ENCODE measurements at regions not wholly inside any gene's neighbourhood (a gene's known extent, or its start where the extent isn't known, plus 50 kb on each side); places are given as distances from the start of the nearest gene placed in this dataset.

DNA sequence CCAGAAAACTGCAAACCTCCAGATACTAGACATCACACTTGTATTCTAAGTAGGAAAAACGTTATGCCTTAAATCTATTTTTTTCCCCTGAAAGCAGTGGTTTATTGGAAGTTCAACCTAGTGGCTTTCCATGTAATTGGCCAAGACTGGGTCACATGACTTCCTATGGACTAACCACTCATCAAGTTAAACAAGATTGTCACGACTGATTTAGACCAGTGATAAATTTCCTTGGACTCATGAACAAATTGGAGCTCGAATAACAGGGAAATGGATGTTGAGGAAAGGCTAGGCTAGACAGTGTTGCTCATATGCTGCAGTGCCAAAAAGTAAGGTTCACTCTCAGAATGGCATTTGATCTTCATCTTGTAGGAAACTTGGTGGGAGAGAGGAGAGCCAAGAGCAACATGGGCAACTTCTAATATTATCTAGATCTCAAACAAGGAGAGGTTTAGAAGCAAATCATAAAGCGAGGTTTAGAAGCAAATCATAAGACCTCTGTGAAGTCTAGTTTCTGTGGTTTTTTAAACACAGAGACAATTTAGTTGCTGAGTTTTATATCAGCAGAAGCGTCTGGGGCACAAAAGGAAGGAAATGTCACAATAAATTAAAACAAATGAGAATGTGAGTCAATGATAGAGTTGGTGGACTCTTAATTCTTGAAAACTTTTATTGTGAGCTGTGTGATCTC lies 165.6 kb upstream of the BOD1L1 start:
- TF ChIP-seq CTCF (IDR thresholded peaks at IDR 0.05) (no peak), POLR2AphosphoS5 (IDR thresholded peaks at IDR 0.05) (no peak), POLR2A (IDR thresholded peaks at IDR 0.05) (no peak), EP300 (IDR thresholded peaks at IDR 0.05) (no peak)
